Esophagus squamous epithelium (tissue), 5 donors: ENCODE measurements at regions not wholly inside any gene's neighbourhood (a gene's known extent, or its start where the extent isn't known, plus 50 kb on each side); places are given as distances from the start of the nearest gene placed in this dataset.

Experiments used
- DNase-seq: peaks from one replicate; lab custom pipeline; 2025; lab: John Stamatoyannopoulos, UW
- H3K27ac ChIP-seq, 4 donors: fragments of 200-600 bp; sonication (generic); one replicate each; pipeline ENCODE4 v1.5.1; 2016 to 2019; ENCODE audit warnings: mild to moderate bottlenecking in 1 of 4
- H3K27me3 ChIP-seq, 4 donors: fragments of 200-600 bp; sonication (generic); 1 replicate in 3 of 4; 2 replicates in 1 of 4; pipeline versions ENCODE4 v1.5.1 to v1.6.0; 2017 to 2021; ENCODE audit warnings: antibody characterized with exemption in 1 of 4
- H3K36me3 ChIP-seq, 3 donors: fragments of 200-600 bp; sonication (generic); one replicate each; pipeline ENCODE4 v1.5.1; 2016 to 2019
- H3K4me1 ChIP-seq, 3 donors: fragments of 200-600 bp; sonication (generic); one replicate each; pipeline ENCODE4 v1.5.1; 2017 to 2019
- H3K4me3 ChIP-seq, 4 donors: fragments of 200-600 bp; sonication (generic); 1 replicate in 3 of 4; 2 replicates in 1 of 4; pipeline ENCODE4 v1.5.1; 2016 to 2019; ENCODE audit warnings: mild to moderate bottlenecking in 2 of 4, moderate library complexity in 1 of 4
- H3K9me3 ChIP-seq, 3 donors: fragments of 200-600 bp; sonication (generic); one replicate each; pipeline ENCODE4 v1.5.1; 2016 to 2019
- POLR2A ChIP-seq, 4 donors: fragments of 450-650 bp; IDR thresholded peaks; one replicate each; pipeline ENCODE4 v1.6.1; 2017; ENCODE audit warnings: antibody characterized with exemption in 4 of 4, mild to moderate bottlenecking in 4 of 4, moderate library complexity in 3 of 4
- WGBS, 2 donors: methylation state at CpG; one replicate each; pipeline ENCODE4 v1.1.5; 2018; 5-methylcytosine and 5-hydroxymethylcytosine counted together
- intact Hi-C: fragments of 100-400 bp; cut with DNase I; formaldehyde crosslinking; loops from one replicate; pipeline ENCODE4 v1.15.0; 2022
- TF ChIP-seq, protein P1 (sequence below), 6 experiments: fragments of 450-650 bp in 4 of 6; fragments of 200-600 bp in 2 of 6; sonication (generic) in 2 of 6; IDR thresholded peaks; one replicate each; pipeline ENCODE4 v1.5.1; 2016 to 2019; ENCODE audit warnings: antibody characterized with exemption in 6 of 6, mild to moderate bottlenecking in 4 of 6, moderate library complexity in 4 of 6
- donor health status: DM: yes; HTN: yes; CAD: no.

DNA sequence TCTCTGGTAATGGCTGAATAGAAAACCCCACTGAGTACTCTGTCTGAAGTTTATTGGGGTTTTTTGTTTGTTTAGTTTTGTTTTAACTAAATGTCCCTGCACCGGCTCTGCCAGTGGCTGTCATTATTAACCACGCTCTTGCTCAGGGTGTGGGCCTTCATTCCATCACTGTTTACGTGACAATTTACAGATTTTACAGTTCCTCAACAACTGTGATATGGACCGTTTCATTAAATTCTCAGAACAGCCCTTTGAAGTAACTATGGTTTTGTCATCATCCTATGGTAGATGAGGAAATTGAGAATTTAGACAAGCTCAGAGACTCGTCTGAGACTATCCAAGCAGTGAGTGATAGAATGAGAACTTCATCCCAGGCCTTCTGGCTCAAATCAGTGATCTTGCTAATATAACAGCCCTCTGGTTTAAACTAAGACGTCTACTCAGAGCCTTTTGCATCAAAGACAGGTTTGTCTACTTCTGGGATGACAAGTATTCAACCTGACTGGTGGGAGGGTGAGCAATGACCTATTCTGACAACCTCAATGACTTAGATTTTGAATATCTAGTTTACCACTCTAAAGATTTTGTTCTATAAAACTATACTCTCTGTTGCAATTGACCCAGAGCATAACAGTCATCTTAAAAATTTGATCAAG, 77.3 kb upstream of the MAP3K1 start:
- H3K27ac ChIP-seq: peak overlapping the region in 2 of 4 donors; percentile 3 to 20
- 59 to 69% methylated on average over 6 of the region's 6 CpGs for WGBS, 2 donors
- H3K4me1 ChIP-seq: peaks cover 14 to 51% (median 19%) of the 10 kb centered on the region in 3 donors
- no peak overlapping the region for H3K4me3 ChIP-seq
- DNase-seq: no peak
- no peaks in the 10 kb centered on the region for H3K9me3 ChIP-seq
- H3K36me3 ChIP-seq: no peaks in the 10 kb centered on the region
- intact Hi-C loops: no loop called here
- no peaks in the 10 kb centered on the region for H3K27me3 ChIP-seq
- TF ChIP-seq POLR2A (IDR thresholded peaks at IDR 0.05): no peak
- TF ChIP-seq, protein P1, sequence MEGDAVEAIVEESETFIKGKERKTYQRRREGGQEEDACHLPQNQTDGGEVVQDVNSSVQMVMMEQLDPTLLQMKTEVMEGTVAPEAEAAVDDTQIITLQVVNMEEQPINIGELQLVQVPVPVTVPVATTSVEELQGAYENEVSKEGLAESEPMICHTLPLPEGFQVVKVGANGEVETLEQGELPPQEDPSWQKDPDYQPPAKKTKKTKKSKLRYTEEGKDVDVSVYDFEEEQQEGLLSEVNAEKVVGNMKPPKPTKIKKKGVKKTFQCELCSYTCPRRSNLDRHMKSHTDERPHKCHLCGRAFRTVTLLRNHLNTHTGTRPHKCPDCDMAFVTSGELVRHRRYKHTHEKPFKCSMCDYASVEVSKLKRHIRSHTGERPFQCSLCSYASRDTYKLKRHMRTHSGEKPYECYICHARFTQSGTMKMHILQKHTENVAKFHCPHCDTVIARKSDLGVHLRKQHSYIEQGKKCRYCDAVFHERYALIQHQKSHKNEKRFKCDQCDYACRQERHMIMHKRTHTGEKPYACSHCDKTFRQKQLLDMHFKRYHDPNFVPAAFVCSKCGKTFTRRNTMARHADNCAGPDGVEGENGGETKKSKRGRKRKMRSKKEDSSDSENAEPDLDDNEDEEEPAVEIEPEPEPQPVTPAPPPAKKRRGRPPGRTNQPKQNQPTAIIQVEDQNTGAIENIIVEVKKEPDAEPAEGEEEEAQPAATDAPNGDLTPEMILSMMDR (IDR thresholded peaks at IDR 0.05): no peak

DNA sequence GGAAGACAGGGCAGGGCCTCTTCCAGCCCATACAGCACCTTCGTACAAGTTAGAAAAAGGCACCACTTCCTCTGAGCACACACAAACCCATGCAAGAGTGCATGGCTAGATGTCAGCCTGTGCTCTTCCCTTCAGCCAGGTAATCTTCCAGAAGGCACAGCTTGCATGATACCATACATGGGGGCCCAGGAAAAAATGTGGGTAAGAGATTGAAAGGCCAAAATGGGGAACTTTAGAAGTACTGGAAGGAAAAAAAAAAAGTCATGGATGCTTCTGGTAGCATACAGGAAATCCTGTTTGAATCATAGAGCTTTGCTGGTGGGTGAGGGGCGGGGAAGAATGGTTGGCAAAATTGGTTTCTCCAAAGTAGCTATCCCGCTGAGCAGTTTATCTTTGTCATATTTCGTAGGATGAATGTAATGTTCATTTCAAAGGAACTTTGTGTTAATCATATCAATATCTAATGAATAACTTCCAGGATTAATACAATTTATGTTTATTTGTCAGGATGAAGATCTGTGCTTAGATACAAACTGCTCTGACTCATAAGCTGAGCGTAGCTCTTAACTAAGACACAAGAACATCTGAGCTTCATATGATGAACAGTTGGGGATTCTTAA, 78.2 kb upstream of the MAP3K1 start:
- TF ChIP-seq POLR2A (IDR thresholded peaks at IDR 0.05): no peak
- TF ChIP-seq, protein P1 (IDR thresholded peaks at IDR 0.05): no peak
- H3K36me3 ChIP-seq: no peaks in the 10 kb centered on the region
- no peak for DNase-seq
- H3K9me3 ChIP-seq: no peaks in the 10 kb centered on the region
- peak overlapping the region in 3 of 4 donors; percentile 13 to 40 (median 20) for H3K27ac ChIP-seq
- WGBS, 2 donors: 61 to 74% methylated on average over 5 of the region's 5 CpGs
- peaks cover 14 to 61% (median 19%) of the 10 kb centered on the region in 3 donors for H3K4me1 ChIP-seq
- no peaks in the 10 kb centered on the region for H3K27me3 ChIP-seq
- no peak overlapping the region for H3K4me3 ChIP-seq
- intact Hi-C loops: no loop called here

DNA sequence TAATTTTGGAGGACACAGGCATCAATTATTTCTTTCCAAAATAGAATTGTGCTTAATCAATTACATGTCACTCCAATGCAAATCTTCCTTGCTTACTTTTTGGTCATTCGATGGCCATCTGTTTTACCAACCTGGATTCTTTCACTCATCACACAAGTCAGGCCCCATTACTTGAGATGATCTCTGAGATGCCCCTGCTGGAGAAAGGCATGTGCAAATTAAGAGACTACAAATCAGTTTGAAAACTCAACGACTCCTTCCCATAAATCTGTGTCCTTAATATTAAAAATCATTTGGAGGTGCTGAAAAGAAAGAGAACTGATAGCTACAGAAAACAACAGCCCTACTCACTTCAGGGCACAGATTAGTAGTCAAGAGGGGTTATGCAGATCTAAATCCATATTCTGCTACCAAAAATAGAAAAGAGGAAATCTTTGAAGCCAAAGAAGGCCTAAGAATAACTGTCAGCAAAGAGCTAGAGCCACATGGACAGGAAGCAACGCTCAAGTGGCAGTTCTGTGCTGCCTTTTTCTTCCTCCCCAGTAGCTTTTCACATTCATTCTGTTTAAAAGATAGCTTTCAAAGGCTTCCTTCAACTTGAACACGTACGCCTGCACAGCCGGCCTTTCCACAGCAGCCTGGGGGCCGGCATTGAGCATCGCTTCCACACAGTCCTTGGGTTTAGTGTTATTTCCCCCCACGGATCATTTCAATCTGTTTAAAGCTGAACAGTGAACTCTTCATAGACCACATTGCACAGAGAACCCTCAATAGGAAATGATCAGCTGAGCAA, 79.3 kb upstream of the MAP3K1 start:
- H3K27me3 ChIP-seq: no peaks in the 10 kb centered on the region
- DNase-seq: no peak
- WGBS, 2 donors: 50 to 57% methylated on average over 9 of the region's 9 CpGs
- no peaks in the 10 kb centered on the region for H3K36me3 ChIP-seq
- TF ChIP-seq, protein P1 (IDR thresholded peaks at IDR 0.05): no peak
- TF ChIP-seq POLR2A (IDR thresholded peaks at IDR 0.05): no peak
- peaks cover 14 to 64% (median 19%) of the 10 kb centered on the region in 3 donors for H3K4me1 ChIP-seq
- H3K9me3 ChIP-seq: no peaks in the 10 kb centered on the region
- peak overlapping the region in 1 of 4 donors; percentile 13 for H3K27ac ChIP-seq
- no peak overlapping the region for H3K4me3 ChIP-seq
- intact Hi-C loops: no loop called here

DNA sequence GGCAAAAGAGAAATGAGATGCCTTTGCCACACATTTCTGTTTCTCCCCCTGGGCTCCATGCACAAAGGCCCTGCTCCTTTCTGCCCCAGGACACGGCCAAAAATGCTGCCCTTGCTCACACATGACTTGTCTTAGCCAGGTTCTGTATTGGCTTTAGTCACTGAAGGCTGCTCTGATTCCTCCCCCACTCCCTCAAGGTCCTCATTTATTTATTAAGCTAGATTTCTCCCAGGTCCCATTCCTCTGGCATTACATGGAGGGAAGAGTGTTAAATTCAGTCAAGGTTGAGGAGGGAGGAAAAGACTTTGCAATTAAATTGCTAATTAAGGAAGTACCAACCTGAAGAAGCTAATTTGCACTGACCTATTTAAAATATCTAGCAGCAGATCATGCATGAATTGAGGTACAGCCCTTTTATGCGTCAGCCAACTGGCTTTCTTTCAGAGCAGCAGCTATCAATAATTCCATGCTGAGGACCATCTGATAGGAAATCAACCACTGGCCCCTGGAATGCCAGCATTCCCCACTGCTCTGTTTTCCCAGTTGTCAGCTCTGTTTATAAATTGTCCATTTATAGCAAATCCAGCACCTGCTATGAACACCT, 81.2 kb upstream of the MAP3K1 start:
- 40 to 56% methylated on average over 2 of the region's 2 CpGs for WGBS, 2 donors
- no peak for TF ChIP-seq POLR2A (IDR thresholded peaks at IDR 0.05)
- TF ChIP-seq, protein P1 (IDR thresholded peaks at IDR 0.05): no peak

More for the DNA sequence above, 81.2 kb upstream of the MAP3K1 start:
- no peak overlapping the region for H3K4me3 ChIP-seq
- intact Hi-C loops: no loop called here
- no peaks in the 10 kb centered on the region for H3K27me3 ChIP-seq
- no peak for DNase-seq
- no peaks in the 10 kb centered on the region for H3K36me3 ChIP-seq
- peaks cover 14 to 64% (median 19%) of the 10 kb centered on the region in 3 donors for H3K4me1 ChIP-seq
- H3K9me3 ChIP-seq: no peaks in the 10 kb centered on the region
- H3K27ac ChIP-seq: peak overlapping the region in 1 of 4 donors; percentile 51
